GM12878 (cell line): ENCODE measurements at regions not wholly inside any gene's neighbourhood (a gene's known extent, or its start where the extent isn't known, plus 50 kb on each side); places are given as distances from the start of the nearest gene placed in this dataset.

Experiments
- ATAC-seq: fragments of 200-7000 bp; cut with Tn5 transposase; 3 replicates; pipeline ENCODE4 v1.9.1; 2020; ENCODE audit warnings: mild to moderate bottlenecking, moderate library complexity
- BruUV-seq: library from RNA; stranded (reverse); fragments of 400-500 nt; replicated peaks from 2 replicates; lab custom pipeline; 2021; lab: Mats Ljungman, UMichigan
- CTCF ChIA-PET: fragments of 300-600 bp; sonication (Branson Sonifier 250); formaldehyde crosslinking; extraction: SDS; loops from one replicate; lab custom pipeline; 2021; ENCODE audit warnings: inconsistent platforms; lab: Yijun Ruan, JAX
- POLR2A ChIA-PET: fragments of 350-600 bp; formaldehyde crosslinking; extraction: SDS; loops from one replicate; lab custom pipeline; 2021; ENCODE audit warnings: inconsistent platforms; lab: Charles Lee
- RAD21 ChIA-PET: fragments of 300-600 bp; sonication (Branson Sonifier 250); formaldehyde crosslinking; loops from one replicate; lab custom pipeline; 2023; ENCODE audit warnings: antibody characterized with exemption; ENCODE audit not compliant: unreplicated experiment; lab: Charles Lee
- SMC1A ChIA-PET: fragments of 300-600 bp; sonication (Branson Sonifier 250); formaldehyde crosslinking; loops from one replicate; lab custom pipeline; 2023; ENCODE audit not compliant: unreplicated experiment, uncharacterized antibody; lab: Charles Lee
- DNase-seq: peaks from one replicate; pipeline ENCODE4 v3.0.0-alpha.2; 2011; ENCODE audit warnings: low read depth, low spot score
- FAIRE-seq: peaks from 3 replicates; lab custom pipeline; 2011; peaks lifted over from hg19 to GRCh38; lab: Jason Lieb, UNC
- H2AFZ ChIP-seq: 2 replicates; pipeline ENCODE4 v1.6.0; 2011; ENCODE audit warnings: low read depth, low read length, control low read depth; ENCODE audit not compliant: control insufficient read depth
- H3K27ac ChIP-seq: 2 replicates; pipeline ENCODE4 v1.5.1; 2011; ENCODE audit warnings: control low read depth; ENCODE audit not compliant: control insufficient read depth, insufficient read depth
- H3K27me3 ChIP-seq, 2 experiments: replicated peaks in 1 of 2; 2 replicates each; pipeline versions ENCODE4 v1.6.0 to v1.6.1; 2011; ENCODE audit warnings: low read length in 1 of 2; ENCODE audit not compliant: control insufficient read depth in 2 of 2, insufficient read depth in 2 of 2
- H3K36me3 ChIP-seq, 2 experiments: 2 replicates each; pipeline ENCODE4 v1.5.1; 2011; ENCODE audit warnings: low read length in 1 of 2; ENCODE audit not compliant: control insufficient read depth in 2 of 2, insufficient read depth in 2 of 2
- H3K4me1 ChIP-seq: 2 replicates; pipeline ENCODE4 v1.6.1; 2011; ENCODE audit warnings: mild to moderate bottlenecking, low read length, moderate library complexity, mixed read lengths; ENCODE audit not compliant: control insufficient read depth, insufficient read depth
- H3K4me2 ChIP-seq: 2 replicates; pipeline ENCODE4 v1.6.0; 2011; ENCODE audit warnings: control low read depth; ENCODE audit not compliant: control insufficient read depth, insufficient read depth
- H3K4me3 ChIP-seq: fragments of 200-600 bp; sonication (generic); 2 replicates; pipeline ENCODE4 v1.5.1; 2016
- H3K79me2 ChIP-seq: 2 replicates; pipeline ENCODE4 v1.6.0; 2011; ENCODE audit warnings: low read length; ENCODE audit not compliant: control insufficient read depth, insufficient read depth
- H3K9ac ChIP-seq: 2 replicates; pipeline ENCODE4 v1.8.0; 2011; ENCODE audit warnings: low read length, control low read depth, mixed read lengths; ENCODE audit not compliant: control insufficient read depth, insufficient read depth
- H3K9me3 ChIP-seq: replicated peaks from 3 replicates; pipeline ENCODE4 v1.5.1; 2011; ENCODE audit warnings: mild to moderate bottlenecking, low read length; ENCODE audit not compliant: control insufficient read depth, insufficient read depth
- H4K20me1 ChIP-seq: 2 replicates; pipeline ENCODE4 v1.6.0; 2011; ENCODE audit not compliant: control insufficient read depth, insufficient read depth
- ATF2 ChIP-seq: IDR thresholded peaks from 2 replicates; pipeline ENCODE4 v1.6.1; 2012; ENCODE audit warnings: low read length, inconsistent platforms
- ATF7 ChIP-seq: fragments of 450-650 bp; IDR thresholded peaks from 2 replicates; pipeline ENCODE4 v1.6.1; 2016; ENCODE audit warnings: low read depth, mild to moderate bottlenecking
- DPF2 ChIP-seq: fragments of 450-650 bp; IDR thresholded peaks from 2 replicates; pipeline ENCODE4 v1.6.1; 2017; ENCODE audit warnings: mild to moderate bottlenecking
- EP300 ChIP-seq, 2 experiments: fragments of 150-350 bp in 1 of 2; IDR thresholded peaks; 2 replicates each; pipeline ENCODE4 v1.6.1; 2011 to 2012; ENCODE audit warnings: low read depth in 2 of 2, low read length in 2 of 2, borderline replicate concordance in 1 of 2, improper control_type of control experiment in 1 of 2, inconsistent platforms in 1 of 2; ENCODE audit not compliant: control insufficient read depth in 1 of 2
- GATAD2B ChIP-seq: fragments of 450-650 bp; conservative IDR thresholded peaks from 2 replicates; pipeline ENCODE4 v1.6.1; 2017; ENCODE audit warnings: low read depth, mild to moderate bottlenecking, moderate library complexity
- HDAC6 ChIP-seq: fragments of 200-600 bp; sonication (generic); IDR thresholded peaks from one replicate; pipeline ENCODE4 v1.8.0; 2017; ENCODE audit warnings: antibody characterized with exemption; ENCODE audit not compliant: unreplicated experiment
- MEF2A ChIP-seq: IDR thresholded peaks from 2 replicates; pipeline ENCODE4 v1.6.1; 2011; ENCODE audit warnings: low read depth, mild to moderate bottlenecking, low read length, moderate library complexity; ENCODE audit not compliant: insufficient read depth
- MXI1 ChIP-seq: fragments of 150-350 bp; IDR thresholded peaks from 2 replicates; pipeline ENCODE4 v1.6.1; 2011; ENCODE audit warnings: low read depth, mild to moderate bottlenecking, inconsistent platforms, low read length, improper control_type of control experiment
- MYB ChIP-seq: fragments of 150-350 bp; IDR thresholded peaks from 2 replicates; pipeline ENCODE4 v1.6.1; 2014; ENCODE audit warnings: mild to moderate bottlenecking, low read depth, low read length, borderline replicate concordance
- NBN ChIP-seq: fragments of 450-650 bp; IDR thresholded peaks from 2 replicates; pipeline ENCODE4 v1.6.1; 2016
- POLR2A ChIP-seq: IDR thresholded peaks from 2 replicates; pipeline ENCODE4 v1.6.1; 2011; ENCODE audit warnings: low read depth, mild to moderate bottlenecking, low read length
- RELB ChIP-seq: fragments of 450-650 bp; IDR thresholded peaks from 2 replicates; pipeline ENCODE4 v1.6.1; 2017; ENCODE audit warnings: low read depth, mild to moderate bottlenecking, moderate library complexity
- SMAD5 ChIP-seq: IDR thresholded peaks from 2 replicates; pipeline ENCODE4 v1.6.1; 2016; ENCODE audit warnings: antibody characterized with exemption, low read depth
- SPI1 ChIP-seq: IDR thresholded peaks from 2 replicates; pipeline ENCODE4 v1.6.1; 2011; ENCODE audit warnings: low read depth, mild to moderate bottlenecking, low read length, moderate library complexity, borderline replicate concordance; ENCODE audit not compliant: insufficient read depth
- TARDBP ChIP-seq: IDR thresholded peaks from 2 replicates; pipeline ENCODE4 v1.6.1; 2016; ENCODE audit warnings: borderline replicate concordance
- TBL1XR1 ChIP-seq: IDR thresholded peaks from 2 replicates; pipeline ENCODE4 v1.6.1; 2012; ENCODE audit warnings: low read depth, low read length, improper control_type of control experiment
- ZBTB33 ChIP-seq: fragments of 450-650 bp; IDR thresholded peaks from 2 replicates; pipeline ENCODE4 v1.6.1; 2017; ENCODE audit warnings: mild to moderate bottlenecking
- ZSCAN29 ChIP-seq: fragments of 450-650 bp; IDR thresholded peaks from 2 replicates; pipeline ENCODE4 v1.6.1; 2017; ENCODE audit warnings: mild to moderate bottlenecking, moderate library complexity
- WGBS: methylation state at CpG from one replicate; pipeline ENCODE4 v1.1.6; 2016; ENCODE audit warnings: low lambda C conversion rate; ENCODE audit not compliant: insufficient replicate concordance, insufficient coverage; ENCODE audit errors: missing lambda C conversion rate; 5-methylcytosine and 5-hydroxymethylcytosine counted together
- in situ Hi-C: fragments of 300-500 bp; cut with MboI; formaldehyde crosslinking; loops from 9 replicates; pipeline ENCODE4 v1.14.3; 2018; ENCODE audit warnings: mixed read lengths
- intact Hi-C: fragments of 100-400 bp; cut with micrococcal nuclease; formaldehyde crosslinking; loops from one replicate; pipeline ENCODE4 v1.14.2; 2022; ENCODE audit not compliant: unreplicated experiment

GRCh38 chr10:84632866-84633265 lies 304.5 kb downstream of the CCSER2 start:
- ATAC-seq (no peak), DNase-seq (no peak), FAIRE-seq (no peak)
- H3K4me2 ChIP-seq, result no peak overlapping the region
- H3K4me1 ChIP-seq, result no peaks in the 10 kb centered on the region
- TF ChIP-seq RELB (no peak), ZSCAN29 (no peak), GATAD2B (no peak), NBN (no peak), MYB (no peak), SMAD5 (no peak), SPI1 (no peak), TARDBP (no peak), ATF2 (no peak), ZBTB33 (no peak), HDAC6 (no peak), TBL1XR1 (no peak), DPF2 (no peak), POLR2A (no peak), ATF7 (no peak), MEF2A (no peak), EP300 (IDR thresholded peaks at IDR 0.05; ENCODE audit: borderline replicate concordance in 1 of 2, control insufficient read depth in 1 of 2, low read depth in 2 of 2, low read length in 2 of 2) (no peak), MXI1 (no peak)
- H2AFZ ChIP-seq, result no peak overlapping the region
- BruUV-seq, result no TSS peak
- 60% methylated on average over 5 of the region's 5 CpGs for WGBS
- ChIA-PET CTCF (interaction anchor here (1.0 kb wide), 1 partner anchor 203 kb away, joined by 3 read pairs; no protein-coding TSS in a partner anchor), POLR2A (no interaction called here), SMC1A (no interaction called here), RAD21 (no interaction called here)
- no peaks in the 10 kb centered on the region for H3K9me3 ChIP-seq
- H3K79me2 ChIP-seq, result no peaks in the 10 kb centered on the region
- no peaks in the 10 kb centered on the region for H3K36me3 ChIP-seq
- in situ Hi-C loops (no loop called here), intact Hi-C loops (no loop called here)
- no peaks in the 10 kb centered on the region; a peak in 1 of 4 replicates for H3K27me3 ChIP-seq
- no peaks in the 10 kb centered on the region for H4K20me1 ChIP-seq
- no peak overlapping the region for H3K4me3 ChIP-seq
- H3K27ac ChIP-seq, result no peak overlapping the region
- no peak overlapping the region for H3K9ac ChIP-seq
